B cell (primary cell): ENCODE measurements at regions not wholly inside any gene's neighbourhood (a gene's known extent, or its start where the extent isn't known, plus 50 kb on each side); places are given as distances from the start of the nearest gene placed in this dataset.

Experiments used
- ATAC-seq: fragments of 200-7000 bp; cut with Tn5 transposase; one replicate; pipeline ENCODE4 v1.10.0; 2021; ENCODE audit warnings: low read depth, mild to moderate bottlenecking, moderate number of reproducible peaks, moderate library complexity
- CTCF ChIA-PET: fragments of 350-600 bp; sonication (Branson Sonifier 250); formaldehyde crosslinking; loops from one replicate; lab custom pipeline; 2021; ENCODE audit warnings: antibody characterized with exemption, inconsistent platforms; lab: Charles Lee
- POLR2A ChIA-PET: fragments of 350-600 bp; sonication (Branson Sonifier 250); formaldehyde crosslinking; loops from one replicate; lab custom pipeline; 2021; ENCODE audit warnings: antibody characterized with exemption; lab: Charles Lee
- DNase-seq: peaks from one replicate; pipeline ENCODE4 v3.0.0; 2013
- H2AFZ ChIP-seq: 2 replicates; pipeline ENCODE4 v1.6.1; 2012; ENCODE audit warnings: mild to moderate bottlenecking, low read depth, low read length; ENCODE audit not compliant: insufficient read depth, poor library complexity, severe bottlenecking
- H3K27ac ChIP-seq, 2 donors: 1 replicate in 1 of 2; 2 replicates in 1 of 2; pipeline ENCODE4 v1.5.1; 2012 to 2013; ENCODE audit warnings: low read length in 2 of 2, mild to moderate bottlenecking in 2 of 2, moderate library complexity in 1 of 2
- H3K27me3 ChIP-seq, 4 experiments: fragments of 200-600 bp in 1 of 4; sonication (generic) in 1 of 4; replicated peaks in 1 of 4; 1 replicate in 2 of 4; 2 replicates in 2 of 4; pipeline versions ENCODE4 v1.6.1 to v1.7.0; 2013 to 2016; ENCODE audit warnings: low read length in 3 of 4, mild to moderate bottlenecking in 2 of 4, mixed read lengths in 1 of 4, moderate library complexity in 1 of 4; ENCODE audit not compliant: insufficient read depth in 4 of 4, control insufficient read depth in 3 of 4; ENCODE audit errors: control extremely low read depth in 1 of 4
- H3K36me3 ChIP-seq, 2 experiments: replicated peaks in 1 of 2; 1 replicate in 1 of 2; 2 replicates in 1 of 2; pipeline versions ENCODE4 v1.6.1 to v1.7.1; 2013; ENCODE audit warnings: low read length in 1 of 2; ENCODE audit not compliant: insufficient read depth in 2 of 2, control insufficient read depth in 1 of 2; ENCODE audit errors: control extremely low read depth in 1 of 2, extremely low read depth in 1 of 2
- H3K4me1 ChIP-seq, 2 donors: fragments of 200-600 bp in 1 of 2; sonication (generic) in 1 of 2; 1 replicate in 1 of 2; 2 replicates in 1 of 2; pipeline versions ENCODE4 v1.5.1 to v1.6.1; 2013 to 2017; ENCODE audit warnings: low read length in 2 of 2; ENCODE audit not compliant: control insufficient read depth in 2 of 2, insufficient read depth in 2 of 2
- H3K4me2 ChIP-seq: replicated peaks from 2 replicates; pipeline ENCODE3; 2012; ENCODE audit warnings: mild to moderate bottlenecking, low read depth, low read length; ENCODE audit not compliant: poor library complexity, severe bottlenecking
- H3K4me3 ChIP-seq, 5 experiments: fragments of 200-600 bp in 1 of 5; sonication (generic) in 1 of 5; 1 replicate in 3 of 5; 2 replicates in 2 of 5; pipeline versions ENCODE4 v1.5.1 to v1.7.0; 2011 to 2016; ENCODE audit warnings: low read length in 4 of 5, mild to moderate bottlenecking in 4 of 5, low read depth in 2 of 5, control low read depth in 1 of 5, moderate library complexity in 1 of 5; ENCODE audit not compliant: insufficient read depth in 1 of 5; ENCODE audit errors: control extremely low read depth in 1 of 5, extremely low read depth in 1 of 5
- H3K79me2 ChIP-seq: fragments of 200-600 bp; sonication (generic); one replicate; pipeline ENCODE4 v1.6.0; 2016; ENCODE audit warnings: low read length; ENCODE audit not compliant: control insufficient read depth, insufficient read depth
- H3K9ac ChIP-seq: fragments of 200-600 bp; sonication (generic); 2 replicates; pipeline ENCODE4 v1.6.1; 2017; ENCODE audit warnings: mild to moderate bottlenecking, low read length, moderate library complexity
- H3K9me3 ChIP-seq, 3 donors: one replicate each; pipeline versions ENCODE4 v1.6.1 to v1.7.1; 2013; ENCODE audit warnings: low read length in 2 of 3; ENCODE audit not compliant: control insufficient read depth in 2 of 3, insufficient read depth in 1 of 3; ENCODE audit errors: control extremely low read depth in 1 of 3
- H4K20me1 ChIP-seq: 2 replicates; pipeline ENCODE4 v1.6.0; 2012; ENCODE audit warnings: mild to moderate bottlenecking, low read length; ENCODE audit not compliant: insufficient read depth, control insufficient read depth, poor library complexity, severe bottlenecking
- H3K27ac Mint-ChIP-seq: one replicate; pipeline ENCODE4 v1.8.0; 2021; ENCODE audit warnings: mixed read lengths
- H3K27me3 Mint-ChIP-seq: one replicate; pipeline ENCODE4 v1.8.0; 2021; ENCODE audit warnings: mixed read lengths
- H3K4me1 Mint-ChIP-seq: one replicate; pipeline ENCODE4 v1.8.0; 2021; ENCODE audit warnings: mixed read lengths
- H3K4me3 Mint-ChIP-seq: one replicate; pipeline ENCODE4 v1.8.0; 2021; ENCODE audit warnings: mixed read lengths
- H3K9me3 Mint-ChIP-seq: one replicate; pipeline ENCODE4 v1.8.0; 2022; ENCODE audit warnings: mixed read lengths; ENCODE audit not compliant: insufficient read depth
- CTCF ChIP-seq: fragments of 200-600 bp; IDR thresholded peaks from one replicate; pipeline ENCODE4 v1.8.0; 2022; ENCODE audit warnings: antibody characterized with exemption, mild to moderate bottlenecking
- EZH2 ChIP-seq: IDR thresholded peaks from 2 replicates; pipeline ENCODE4 v1.6.1; 2012; ENCODE audit warnings: borderline replicate concordance, low read depth, mild to moderate bottlenecking, moderate library complexity, low read length; ENCODE audit not compliant: insufficient read depth, poor library complexity, severe bottlenecking
- WGBS: methylation state at CpG from one replicate; pipeline ENCODE4 v1.1.5; 2013; ENCODE audit warnings: missing lambda C conversion rate; ENCODE audit not compliant: insufficient coverage; 5-methylcytosine and 5-hydroxymethylcytosine counted together
- intact Hi-C: fragments of 100-400 bp; cut with micrococcal nuclease; formaldehyde crosslinking; loops from one replicate; pipeline ENCODE4 v1.10.0; 2022

GRCh38 chrX:8870411-8870810 lies 69.2 kb upstream of the FAM9A start:
- H2AFZ ChIP-seq, result no peak overlapping the region
- H3K27me3 Mint-ChIP-seq, result peaks cover 17% of the 10 kb centered on the region
- H3K27ac Mint-ChIP-seq, result no peak overlapping the region
- H3K4me1 Mint-ChIP-seq, result no peaks in the 10 kb centered on the region
- ChIA-PET CTCF (no interaction called here), POLR2A (no interaction called here)
- no peak for ATAC-seq
- no peaks in the 10 kb centered on the region for H3K79me2 ChIP-seq
- H3K4me2 ChIP-seq, result no peak overlapping the region
- H3K9me3 ChIP-seq, result no peaks in the 10 kb centered on the region
- no peak overlapping the region for H3K4me3 Mint-ChIP-seq
- no peaks in the 10 kb centered on the region for H3K9me3 Mint-ChIP-seq
- intact Hi-C loops, result no loop called here
- H3K27me3 ChIP-seq, result no peaks in the 10 kb centered on the region
- TF ChIP-seq EZH2, result no peak
- no peak for TF ChIP-seq CTCF
- H3K9ac ChIP-seq, result no peak overlapping the region
- no peaks in the 10 kb centered on the region for H4K20me1 ChIP-seq
- H3K4me1 ChIP-seq, result no peaks in the 10 kb centered on the region
- H3K4me3 ChIP-seq, result no peak overlapping the region
- no peak for DNase-seq
- no peaks in the 10 kb centered on the region for H3K36me3 ChIP-seq
- H3K27ac ChIP-seq, result no peak overlapping the region
- WGBS, result no CpG with 5 or more reads among the region's 3 CpGs

- ATAC-seq, result no peak
- TF ChIP-seq CTCF, result no peak
- no peak for TF ChIP-seq EZH2
Observed at GRCh38 chrX:8869812-8870211, 68.6 kb upstream of the FAM9A start.

More at GRCh38 chrX:8869812-8870211, 68.6 kb upstream of the FAM9A start:
- no peaks in the 10 kb centered on the region for H4K20me1 ChIP-seq
- H3K36me3 ChIP-seq, result no peaks in the 10 kb centered on the region
- no peaks in the 10 kb centered on the region for H3K9me3 ChIP-seq
- intact Hi-C loops, result no loop called here
- H3K79me2 ChIP-seq, result no peaks in the 10 kb centered on the region
- no peak overlapping the region for H3K27ac Mint-ChIP-seq
- H3K4me1 Mint-ChIP-seq, result no peaks in the 10 kb centered on the region
- H3K4me1 ChIP-seq, result no peaks in the 10 kb centered on the region
- no peak overlapping the region for H3K4me2 ChIP-seq
- H3K27me3 Mint-ChIP-seq, result peaks cover 17% of the 10 kb centered on the region
- DNase-seq, result no peak
- H3K27ac ChIP-seq, result no peak overlapping the region
- POLR2A ChIA-PET, result no interaction called here
- CTCF ChIA-PET, result no interaction called here
- H3K9ac ChIP-seq, result no peak overlapping the region
- no peak overlapping the region for H2AFZ ChIP-seq
- H3K4me3 Mint-ChIP-seq, result no peak overlapping the region
- H3K27me3 ChIP-seq, result no peaks in the 10 kb centered on the region
- no peak overlapping the region for H3K4me3 ChIP-seq
- no peaks in the 10 kb centered on the region for H3K9me3 Mint-ChIP-seq
